C4-2B (cell line): ENCODE measurements at regions not wholly inside any gene's neighbourhood (a gene's known extent, or its start where the extent isn't known, plus 50 kb on each side); places are given as distances from the start of the nearest gene placed in this dataset.

Experiments used
- CTCF ChIP-seq: fragments of 450-650 bp; conservative IDR thresholded peaks from 2 replicates; pipeline ENCODE4 v1.5.1; 2017; ENCODE audit warnings: mild to moderate bottlenecking
- ZFX ChIP-seq: fragments of 450-650 bp; IDR thresholded peaks from 2 replicates; pipeline ENCODE4 v1.6.1; 2017

- TF ChIP-seq CTCF (no peak), ZFX (no peak)
These were observed 103.3 kb upstream of the RASGEF1B start for GRCh38 chr4:81574991-81575390.
